Pulmonary artery endothelial cell (primary cell): ENCODE measurements at regions not wholly inside any gene's neighbourhood (a gene's known extent, or its start where the extent isn't known, plus 50 kb on each side); places are given as distances from the start of the nearest gene placed in this dataset.

Experiments
- DNase-seq: peaks from one replicate; pipeline ENCODE4 v3.0.0-alpha.2; 2011; ENCODE audit warnings: low read depth, low spot score

GRCh38 chr7:7117935-7118586 is 64.3 kb upstream of the C1GALT1 start:
- DNase-seq = no peak

- no peak for DNase-seq
Observed at GRCh38 chr7:7118822-7119221, 63.5 kb upstream of the C1GALT1 start.

- DNase-seq = no peak
Observed at GRCh38 chr7:7119729-7120128, 62.6 kb upstream of the C1GALT1 start.

- DNase-seq = no peak
Observed at GRCh38 chr7:7122033-7122478, 60.3 kb upstream of the C1GALT1 start.

- DNase-seq = no peak
Observed at GRCh38 chr7:7122701-7123281, 59.6 kb upstream of the C1GALT1 start.

- no peak for DNase-seq
Observed at GRCh38 chr7:7125963-7126362, 56.4 kb upstream of the C1GALT1 start.

- DNase-seq = no peak
Observed at GRCh38 chr7:7127773-7128172, 54.6 kb upstream of the C1GALT1 start.

- DNase-seq = no peak
Observed at GRCh38 chr7:7129381-7129780, 53.0 kb upstream of the C1GALT1 start.

- no peak for DNase-seq
Observed at GRCh38 chr7:7131273-7131672, 51.1 kb upstream of the C1GALT1 start.
